SK-N-MC (cell line): ENCODE measurements at regions not wholly inside any gene's neighbourhood (a gene's known extent, or its start where the extent isn't known, plus 50 kb on each side); places are given as distances from the start of the nearest gene placed in this dataset.

ENCODE experiments used
- DNase-seq: peaks from one replicate; pipeline ENCODE4 v3.0.0-alpha.2; 2011; ENCODE audit warnings: low read depth, low spot score
- H3K27ac ChIP-seq: fragments of 200-600 bp; sonication (generic); 2 replicates; pipeline ENCODE4 v1.5.1; 2016; ENCODE audit warnings: mixed run types
- H3K36me3 ChIP-seq: fragments of 200-600 bp; sonication (generic); 2 replicates; pipeline ENCODE4 v1.6.1; 2017; ENCODE audit warnings: antibody characterized with exemption, low read length, mixed read lengths; ENCODE audit not compliant: insufficient read depth
- H3K4me3 ChIP-seq: fragments of 200-600 bp; sonication (generic); 2 replicates; pipeline ENCODE4 v1.5.1; 2016
- H3K9ac ChIP-seq: fragments of 200-600 bp; sonication (generic); 2 replicates; pipeline ENCODE4 v1.8.0; 2017; ENCODE audit warnings: mixed run types, mixed read lengths; ENCODE audit not compliant: insufficient read length
- H3K9me3 ChIP-seq: fragments of 200-600 bp; sonication (generic); 2 replicates; pipeline ENCODE4 v1.6.1; 2017; ENCODE audit warnings: low read depth, mild to moderate bottlenecking, antibody characterized with exemption, low read length, moderate library complexity, mixed read lengths
- EZH2 ChIP-seq: fragments of 200-600 bp; sonication (generic); IDR thresholded peaks from one replicate; pipeline ENCODE4 v1.6.1; 2017; ENCODE audit warnings: antibody characterized with exemption
- FOXP2 ChIP-seq: optimal IDR thresholded peaks from 2 replicates; pipeline ENCODE3; 2011; ENCODE audit warnings: mild to moderate bottlenecking, moderate library complexity; ENCODE audit not compliant: insufficient read depth; ENCODE audit errors: extremely low read length, control extremely low read depth
- POLR2AphosphoS5 ChIP-seq: IDR thresholded peaks from 2 replicates; pipeline ENCODE4 v1.6.1; 2012; ENCODE audit warnings: mild to moderate bottlenecking, low read depth, low read length, borderline replicate concordance

- no peak overlapping the region for H3K27ac ChIP-seq
- TF ChIP-seq FOXP2 = no peak
- TF ChIP-seq EZH2 = no peak
- H3K4me3 ChIP-seq = no peak overlapping the region
- no peak for DNase-seq
- no peak overlapping the region for H3K9ac ChIP-seq
- H3K36me3 ChIP-seq = no peaks in the 10 kb centered on the region
- no peaks in the 10 kb centered on the region for H3K9me3 ChIP-seq
Measured at GRCh38 chr1:99474350-99474893, 171.5 kb upstream of the PALMD start.

GRCh38 chr1:99476058-99476457, 169.9 kb upstream of the PALMD start:
- Histone ChIP-seq H3K4me3 (no peak overlapping the region), H3K27ac (no peak overlapping the region), H3K9ac (no peak overlapping the region), H3K36me3 (no peaks in the 10 kb centered on the region), H3K9me3 (no peaks in the 10 kb centered on the region)
- DNase-seq = no peak
- TF ChIP-seq POLR2AphosphoS5 (no peak), EZH2 (no peak), FOXP2 (no peak)

GRCh38 chr1:99481391-99481996, 164.4 kb upstream of the PALMD start:
- H3K36me3 ChIP-seq = no peaks in the 10 kb centered on the region
- no peak overlapping the region for H3K4me3 ChIP-seq
- TF ChIP-seq POLR2AphosphoS5 (no peak), EZH2 (no peak), FOXP2 (no peak)
- peak; percentile 66 for DNase-seq
- no peak overlapping the region for H3K9ac ChIP-seq
- no peak overlapping the region for H3K27ac ChIP-seq
- H3K9me3 ChIP-seq = no peaks in the 10 kb centered on the region

- Histone ChIP-seq H3K4me3 (no peak overlapping the region), H3K36me3 (no peaks in the 10 kb centered on the region), H3K9ac (no peak overlapping the region), H3K27ac (no peak overlapping the region), H3K9me3 (no peaks in the 10 kb centered on the region)
- no peak for TF ChIP-seq EZH2
- DNase-seq = no peak
Measured at GRCh38 chr1:99482286-99482685, 163.6 kb upstream of the PALMD start.

- Histone ChIP-seq H3K27ac (no peak overlapping the region), H3K36me3 (no peaks in the 10 kb centered on the region), H3K9me3 (no peaks in the 10 kb centered on the region), H3K9ac (no peak overlapping the region), H3K4me3 (no peak overlapping the region)
- no peak for DNase-seq
- no peak for TF ChIP-seq POLR2AphosphoS5
- no peak for TF ChIP-seq FOXP2
- no peak for TF ChIP-seq EZH2
Measured at GRCh38 chr1:99482750-99483149, 163.2 kb upstream of the PALMD start.

GRCh38 chr1:99490031-99490430, 155.9 kb upstream of the PALMD start:
- no peaks in the 10 kb centered on the region for H3K36me3 ChIP-seq
- TF ChIP-seq POLR2AphosphoS5 = no peak
- TF ChIP-seq EZH2 = no peak
- no peak for TF ChIP-seq FOXP2
- no peak for DNase-seq

GRCh38 chr1:99496067-99496466, 149.8 kb upstream of the PALMD start:
- TF ChIP-seq POLR2AphosphoS5 = no peak
- Histone ChIP-seq H3K27ac (no peak overlapping the region), H3K36me3 (no peaks in the 10 kb centered on the region), H3K9me3 (no peaks in the 10 kb centered on the region), H3K4me3 (no peak overlapping the region), H3K9ac (no peak overlapping the region)
- DNase-seq = no peak

More at GRCh38 chr1:99490031-99490430, 155.9 kb upstream of the PALMD start:
- Histone ChIP-seq H3K9me3 (no peaks in the 10 kb centered on the region), H3K9ac (no peak overlapping the region), H3K27ac (no peak overlapping the region), H3K4me3 (no peak overlapping the region)

- Histone ChIP-seq H3K9ac (no peak overlapping the region), H3K36me3 (no peaks in the 10 kb centered on the region), H3K9me3 (no peaks in the 10 kb centered on the region), H3K27ac (no peak overlapping the region), H3K4me3 (no peak overlapping the region)
- TF ChIP-seq EZH2 (no peak), POLR2AphosphoS5 (no peak), FOXP2 (no peak)
- no peak for DNase-seq
Measured at GRCh38 chr1:99497690-99498089, 148.2 kb upstream of the PALMD start.

GRCh38 chr1:99500541-99500940, 145.4 kb upstream of the PALMD start:
- Histone ChIP-seq H3K9ac (no peak overlapping the region), H3K27ac (no peak overlapping the region), H3K4me3 (no peak overlapping the region), H3K36me3 (no peaks in the 10 kb centered on the region), H3K9me3 (no peaks in the 10 kb centered on the region)
- DNase-seq = no peak
- TF ChIP-seq EZH2 (no peak), FOXP2 (no peak), POLR2AphosphoS5 (no peak)

GRCh38 chr1:99501871-99502270, 144.0 kb upstream of the PALMD start:
- DNase-seq = no peak

More at GRCh38 chr1:99501871-99502270, 144.0 kb upstream of the PALMD start:
- H3K27ac ChIP-seq = no peak overlapping the region
- no peak for TF ChIP-seq EZH2
- no peak for TF ChIP-seq POLR2AphosphoS5
- no peak for TF ChIP-seq FOXP2
- no peaks in the 10 kb centered on the region for H3K9me3 ChIP-seq
- no peak overlapping the region for H3K9ac ChIP-seq
- no peak overlapping the region for H3K4me3 ChIP-seq
- no peaks in the 10 kb centered on the region for H3K36me3 ChIP-seq
